ENCODE measurements at regions not wholly inside any gene's neighbourhood (a gene's known extent, or its start where the extent isn't known, plus 50 kb on each side); places are given as distances from the start of the nearest gene placed in this dataset.

GRCh38 chr1:30024411-30025195, 698.8 kb downstream of the MATN1 start:
- Histone ChIP-seq H3K27me3 (no peaks in the 10 kb centered on the region), H3K36me3 (no peaks in the 10 kb centered on the region), H3K27ac (no peak overlapping the region), H3K4me1 (no peaks in the 10 kb centered on the region), H3K9me3 (no peaks in the 10 kb centered on the region), H3K4me3 (replicated peaks in 1 of 3) (no peak overlapping the region)
- WGBS, 2 donors = 71 to 72% methylated on average over 4 to 5 of the region's 5 CpGs
- DNase-seq = no peak
- intact Hi-C loops (cut with DNase I) = no loop called here
- TF ChIP-seq POLR2A (IDR thresholded peaks at IDR 0.05) = no peak
- no peak for TF ChIP-seq CTCF (IDR thresholded peaks at IDR 0.05)

- no peak for DNase-seq
- 75 to 81% methylated on average over 2 of the region's 2 CpGs for WGBS, 2 donors
- no peaks in the 10 kb centered on the region for H3K27me3 ChIP-seq
- no peak for TF ChIP-seq POLR2A (IDR thresholded peaks at IDR 0.05)
- no peak for TF ChIP-seq CTCF (IDR thresholded peaks at IDR 0.05)
- H3K4me3 ChIP-seq (replicated peaks in 1 of 3) = no peak overlapping the region
- no peaks in the 10 kb centered on the region for H3K36me3 ChIP-seq
- intact Hi-C loops (cut with DNase I) = no loop called here
- H3K4me1 ChIP-seq = no peaks in the 10 kb centered on the region
- no peak overlapping the region for H3K27ac ChIP-seq
- H3K9me3 ChIP-seq = no peaks in the 10 kb centered on the region
Measured at GRCh38 chr1:30023339-30024022, 699.9 kb downstream of the MATN1 start.

DNA sequence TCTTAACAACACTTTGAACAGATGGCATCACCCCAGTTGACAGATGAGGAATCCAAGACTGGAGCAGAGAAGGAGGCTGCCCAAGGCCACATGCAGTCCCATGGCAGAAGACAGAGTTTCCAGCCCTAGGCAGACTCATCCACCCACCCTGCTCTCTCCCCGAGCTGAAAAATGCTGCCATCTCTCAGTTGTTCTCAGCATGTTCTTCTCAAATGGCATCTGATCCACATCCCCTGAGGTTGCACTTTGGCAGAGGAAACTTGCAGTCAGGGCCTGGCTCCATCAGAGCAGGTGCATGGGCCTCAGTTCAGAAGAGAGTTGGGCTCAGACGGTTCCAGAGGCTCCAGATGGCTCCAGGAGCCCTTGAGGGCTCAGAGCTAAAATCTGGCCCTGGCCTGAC, 709.4 kb downstream of the MATN1 start:
- Histone ChIP-seq H3K27ac (no peak overlapping the region), H3K9me3 (no peaks in the 10 kb centered on the region), H3K36me3 (no peaks in the 10 kb centered on the region), H3K27me3 (no peaks in the 10 kb centered on the region), H3K4me3 (replicated peaks in 1 of 3) (no peak overlapping the region), H3K4me1 (no peaks in the 10 kb centered on the region)
- DNase-seq = no peak
- no peak for TF ChIP-seq POLR2A (IDR thresholded peaks at IDR 0.05)
- no peak for TF ChIP-seq CTCF (IDR thresholded peaks at IDR 0.05)
- 39 to 41% methylated on average over 2 of the region's 2 CpGs for WGBS, 2 donors
- intact Hi-C loops (cut with DNase I) = no loop called here

DNA sequence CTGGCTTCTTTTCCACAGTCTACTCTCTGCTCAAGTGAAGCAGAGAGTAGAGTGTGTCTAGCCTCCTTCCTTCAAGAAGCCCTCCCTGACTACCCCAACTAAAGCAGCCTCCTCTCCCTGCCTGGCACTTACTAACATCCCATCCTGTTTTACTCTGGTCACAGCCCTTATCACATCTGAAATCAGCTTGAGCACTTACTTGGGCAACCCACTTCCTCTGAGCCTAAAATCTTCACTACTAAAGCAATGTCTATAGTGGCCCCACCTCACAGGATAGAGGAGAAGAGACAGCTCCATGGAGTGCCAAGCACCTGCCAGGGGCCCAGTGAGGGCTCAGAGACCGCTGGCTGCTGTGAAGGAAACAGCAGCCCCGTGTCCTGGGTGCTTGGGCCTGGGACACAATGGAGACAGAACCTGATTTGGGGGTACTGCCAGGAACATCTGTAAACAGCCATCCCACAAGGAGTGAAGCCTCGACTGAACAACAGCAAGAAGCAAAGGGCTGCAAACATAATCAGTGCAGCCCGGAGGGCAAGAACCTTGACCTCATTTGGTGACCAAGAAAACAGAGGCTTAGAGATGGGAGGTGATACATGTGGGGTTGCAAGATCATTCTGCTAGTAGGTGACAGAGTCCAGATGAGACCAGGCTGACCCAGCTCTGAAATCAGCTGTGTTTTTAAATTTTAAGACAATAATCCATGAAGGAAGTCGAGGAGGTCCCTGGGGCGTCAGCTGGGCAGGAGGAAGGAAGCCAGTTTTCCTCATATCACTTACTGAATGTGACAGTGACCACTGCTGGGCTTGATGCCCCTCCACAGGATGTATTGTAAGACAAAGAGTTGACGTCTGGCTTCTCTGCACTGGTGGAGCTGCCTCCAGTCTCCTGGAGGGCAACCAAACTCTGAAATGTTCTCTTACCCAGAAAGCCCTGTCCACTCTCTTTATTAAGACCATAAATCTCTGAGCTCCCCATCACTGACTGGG, 710.6 kb downstream of the MATN1 start:
- Histone ChIP-seq H3K9me3 (no peaks in the 10 kb centered on the region), H3K4me1 (no peaks in the 10 kb centered on the region), H3K36me3 (no peaks in the 10 kb centered on the region), H3K27me3 (no peaks in the 10 kb centered on the region), H3K27ac (no peak overlapping the region), H3K4me3 (replicated peaks in 1 of 3) (no peak overlapping the region)
- intact Hi-C loops (cut with DNase I) = no loop called here
- 55 to 56% methylated on average over 7 of the region's 7 CpGs for WGBS, 2 donors
- TF ChIP-seq POLR2A (IDR thresholded peaks at IDR 0.05) (no peak), CTCF (IDR thresholded peaks at IDR 0.05) (no peak)
- no peak for DNase-seq

Measured in thyroid gland (tissue), 4 donors.